ENCODE measurements at regions not wholly inside any gene's neighbourhood (a gene's known extent, or its start where the extent isn't known, plus 50 kb on each side); places are given as distances from the start of the nearest gene placed in this dataset.

DNA sequence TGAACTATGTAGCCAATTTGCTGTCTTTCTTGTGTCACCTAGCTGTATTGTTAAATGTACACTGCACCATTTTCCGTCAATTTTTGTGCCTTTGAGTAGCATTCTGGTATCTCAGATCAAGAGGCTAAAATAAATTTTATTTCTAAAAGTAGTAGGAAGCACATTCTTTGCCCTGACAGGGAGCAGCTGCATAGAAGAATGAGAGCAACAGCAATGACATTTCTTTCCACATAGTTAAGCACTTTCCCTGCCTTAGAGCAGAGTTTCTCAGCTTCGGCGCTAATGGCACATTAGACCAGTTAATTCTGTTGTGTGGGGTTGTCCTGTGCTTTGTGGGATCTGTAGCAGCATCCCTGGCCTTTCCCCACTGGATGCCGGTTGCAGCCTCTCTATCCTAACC lies 173.9 kb downstream of the CHIC2 start (continued):
- no peak for TF ChIP-seq ZNF416 (tag by site-specific recombination; IDR thresholded peaks at IDR 0.05)
- TF ChIP-seq, protein P1, sequence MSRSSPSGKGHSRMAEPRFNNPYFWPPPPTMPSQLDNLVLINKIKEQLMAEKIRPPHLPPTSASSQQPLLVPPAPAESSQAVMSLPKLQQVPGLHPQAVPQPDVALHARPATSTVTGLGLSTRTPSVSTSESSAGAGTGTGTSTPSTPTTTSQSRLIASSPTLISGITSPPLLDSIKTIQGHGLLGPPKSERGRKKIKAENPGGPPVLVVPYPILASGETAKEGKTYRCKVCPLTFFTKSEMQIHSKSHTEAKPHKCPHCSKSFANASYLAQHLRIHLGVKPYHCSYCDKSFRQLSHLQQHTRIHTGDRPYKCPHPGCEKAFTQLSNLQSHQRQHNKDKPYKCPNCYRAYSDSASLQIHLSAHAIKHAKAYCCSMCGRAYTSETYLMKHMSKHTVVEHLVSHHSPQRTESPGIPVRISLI (tag by site-specific recombination; IDR thresholded peaks at IDR 0.05), result no peak
- TF ChIP-seq, protein P2, sequence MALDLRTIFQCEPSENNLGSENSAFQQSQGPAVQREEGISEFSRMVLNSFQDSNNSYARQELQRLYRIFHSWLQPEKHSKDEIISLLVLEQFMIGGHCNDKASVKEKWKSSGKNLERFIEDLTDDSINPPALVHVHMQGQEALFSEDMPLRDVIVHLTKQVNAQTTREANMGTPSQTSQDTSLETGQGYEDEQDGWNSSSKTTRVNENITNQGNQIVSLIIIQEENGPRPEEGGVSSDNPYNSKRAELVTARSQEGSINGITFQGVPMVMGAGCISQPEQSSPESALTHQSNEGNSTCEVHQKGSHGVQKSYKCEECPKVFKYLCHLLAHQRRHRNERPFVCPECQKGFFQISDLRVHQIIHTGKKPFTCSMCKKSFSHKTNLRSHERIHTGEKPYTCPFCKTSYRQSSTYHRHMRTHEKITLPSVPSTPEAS (tag by site-specific recombination; IDR thresholded peaks at IDR 0.05), result no peak

DNA sequence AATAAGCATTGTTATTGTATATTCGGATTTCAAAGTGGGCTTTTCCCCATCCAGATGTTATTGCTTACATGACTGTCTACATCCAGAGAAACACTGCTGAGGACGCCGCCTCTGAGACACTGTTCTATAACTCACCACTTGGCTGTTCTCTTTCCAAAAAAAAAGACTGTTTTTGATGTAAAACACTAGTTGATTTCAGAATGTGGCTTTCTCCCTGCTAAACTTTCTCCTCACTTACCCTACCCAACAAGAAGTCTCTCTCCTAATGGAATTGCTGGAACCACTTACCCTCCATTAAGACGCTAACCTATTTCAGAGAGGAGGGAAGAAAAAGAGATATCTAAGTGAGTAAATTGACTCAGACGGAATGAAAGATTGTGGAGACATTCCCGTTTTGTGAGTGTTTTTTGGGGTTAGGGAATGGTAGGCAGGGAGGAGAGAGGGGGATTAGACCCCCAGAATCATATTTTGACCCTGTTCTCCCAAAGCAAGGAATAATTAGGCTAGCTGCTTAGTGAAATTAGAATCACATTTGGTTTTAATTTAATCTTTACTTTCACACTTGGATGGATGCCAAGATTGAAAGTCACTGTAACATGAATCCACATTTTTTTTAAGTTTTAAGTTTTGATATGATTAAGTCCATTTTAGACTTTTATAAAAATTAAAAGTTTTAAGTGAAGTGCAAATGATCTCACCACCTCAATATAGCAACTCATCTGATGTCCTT lies 174.9 kb downstream of the CHIC2 start:
- TF ChIP-seq TRIM28 (IDR thresholded peaks at IDR 0.05; ENCODE audit: borderline replicate concordance, low read length), result no peak
- 0 out of 2 replicates have a peak, but pooled peaks have one; percentile 6 for TF ChIP-seq PRDM1 (tag by site-specific recombination; IDR thresholded peaks at IDR 0.05)
- H3K9me3 ChIP-seq (ENCODE audit: control insufficient read depth, insufficient read depth, low read depth, low read length), result no peaks in the 10 kb centered on the region
- H3K4me3 ChIP-seq (ENCODE audit: low read depth, low read length), result no peak overlapping the region
- no peak overlapping the region for H3K27ac ChIP-seq (ENCODE audit: extremely low read depth, low read depth, low read length)
- ChIA-PET CTCF (no interaction called here), POLR2A (no interaction called here)
- H3K4me1 ChIP-seq (ENCODE audit: control insufficient read depth, insufficient read depth, low read length), result peaks cover 3% of the 10 kb centered on the region; the same call in 1 of the 2 replicates
- H3K36me3 ChIP-seq (ENCODE audit: control insufficient read depth in 2 of 2, insufficient read depth in 1 of 2, low read length in 2 of 2), result no peaks in the 10 kb centered on the region

DNA sequence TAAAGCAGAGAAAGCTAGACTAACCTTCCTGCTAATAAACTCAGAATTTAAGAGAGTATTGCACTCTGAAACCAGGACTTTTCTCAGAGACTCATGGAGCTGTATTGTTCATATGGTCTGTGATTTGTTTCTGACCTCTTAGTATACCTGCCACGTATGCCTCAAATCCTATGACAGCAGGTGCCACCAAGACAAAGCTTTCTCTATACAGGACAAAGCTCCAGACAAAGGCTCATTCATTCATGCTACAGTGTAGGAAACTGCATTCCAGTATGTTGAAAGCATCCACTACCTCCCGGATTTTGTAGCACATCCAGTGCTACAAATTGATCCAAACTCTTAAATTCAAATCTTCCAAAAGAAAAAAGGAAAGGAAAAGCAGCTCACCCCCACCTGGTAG lies 178.3 kb downstream of the CHIC2 start:
- Histone ChIP-seq H3K36me3 (ENCODE audit: control insufficient read depth in 2 of 2, insufficient read depth in 1 of 2, low read length in 2 of 2) (no peaks in the 10 kb centered on the region), H3K4me3 (ENCODE audit: low read depth, low read length) (no peak overlapping the region), H3K9me3 (ENCODE audit: control insufficient read depth, insufficient read depth, low read depth, low read length) (no peaks in the 10 kb centered on the region), H3K27ac (ENCODE audit: extremely low read depth, low read depth, low read length) (no peak overlapping the region), H3K4me1 (ENCODE audit: control insufficient read depth, insufficient read depth, low read length) (peaks cover 3% of the 10 kb centered on the region; the same call in 1 of the 2 replicates)
- POLR2A ChIA-PET, result no interaction called here
- TF ChIP-seq ZNF2 (tag by site-specific recombination; IDR thresholded peaks at IDR 0.05), result no peak
- TF ChIP-seq ZNF707 (tag by site-specific recombination; IDR thresholded peaks at IDR 0.05), result no peak
- TF ChIP-seq SETDB1 (IDR thresholded peaks at IDR 0.05; ENCODE audit: insufficient read length, low read length), result no peak
- no peak for TF ChIP-seq ZNF624 (tag by site-specific recombination; IDR thresholded peaks at IDR 0.05)
- TF ChIP-seq, protein P3, sequence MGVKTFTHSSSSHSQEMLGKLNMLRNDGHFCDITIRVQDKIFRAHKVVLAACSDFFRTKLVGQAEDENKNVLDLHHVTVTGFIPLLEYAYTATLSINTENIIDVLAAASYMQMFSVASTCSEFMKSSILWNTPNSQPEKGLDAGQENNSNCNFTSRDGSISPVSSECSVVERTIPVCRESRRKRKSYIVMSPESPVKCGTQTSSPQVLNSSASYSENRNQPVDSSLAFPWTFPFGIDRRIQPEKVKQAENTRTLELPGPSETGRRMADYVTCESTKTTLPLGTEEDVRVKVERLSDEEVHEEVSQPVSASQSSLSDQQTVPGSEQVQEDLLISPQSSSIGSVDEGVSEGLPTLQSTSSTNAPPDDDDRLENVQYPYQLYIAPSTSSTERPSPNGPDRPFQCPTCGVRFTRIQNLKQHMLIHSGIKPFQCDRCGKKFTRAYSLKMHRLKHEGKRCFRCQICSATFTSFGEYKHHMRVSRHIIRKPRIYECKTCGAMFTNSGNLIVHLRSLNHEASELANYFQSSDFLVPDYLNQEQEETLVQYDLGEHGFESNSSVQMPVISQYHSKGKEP (tag by site-specific recombination; IDR thresholded peaks at IDR 0.05), result no peak
- TF ChIP-seq ZNF324 (tag by site-specific recombination; IDR thresholded peaks at IDR 0.05), result no peak
- TF ChIP-seq, protein P4, sequence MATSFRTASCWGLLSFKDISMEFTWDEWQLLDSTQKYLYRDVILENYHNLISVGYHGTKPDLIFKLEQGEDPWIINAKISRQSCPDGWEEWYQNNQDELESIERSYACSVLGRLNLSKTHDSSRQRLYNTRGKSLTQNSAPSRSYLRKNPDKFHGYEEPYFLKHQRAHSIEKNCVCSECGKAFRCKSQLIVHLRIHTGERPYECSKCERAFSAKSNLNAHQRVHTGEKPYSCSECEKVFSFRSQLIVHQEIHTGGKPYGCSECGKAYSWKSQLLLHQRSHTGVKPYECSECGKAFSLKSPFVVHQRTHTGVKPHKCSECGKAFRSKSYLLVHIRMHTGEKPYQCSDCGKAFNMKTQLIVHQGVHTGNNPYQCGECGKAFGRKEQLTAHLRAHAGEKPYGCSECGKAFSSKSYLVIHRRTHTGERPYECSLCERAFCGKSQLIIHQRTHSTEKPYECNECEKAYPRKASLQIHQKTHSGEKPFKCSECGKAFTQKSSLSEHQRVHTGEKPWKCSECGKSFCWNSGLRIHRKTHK (tag by site-specific recombination; IDR thresholded peaks at IDR 0.05), result no peak
- TF ChIP-seq, protein P5, sequence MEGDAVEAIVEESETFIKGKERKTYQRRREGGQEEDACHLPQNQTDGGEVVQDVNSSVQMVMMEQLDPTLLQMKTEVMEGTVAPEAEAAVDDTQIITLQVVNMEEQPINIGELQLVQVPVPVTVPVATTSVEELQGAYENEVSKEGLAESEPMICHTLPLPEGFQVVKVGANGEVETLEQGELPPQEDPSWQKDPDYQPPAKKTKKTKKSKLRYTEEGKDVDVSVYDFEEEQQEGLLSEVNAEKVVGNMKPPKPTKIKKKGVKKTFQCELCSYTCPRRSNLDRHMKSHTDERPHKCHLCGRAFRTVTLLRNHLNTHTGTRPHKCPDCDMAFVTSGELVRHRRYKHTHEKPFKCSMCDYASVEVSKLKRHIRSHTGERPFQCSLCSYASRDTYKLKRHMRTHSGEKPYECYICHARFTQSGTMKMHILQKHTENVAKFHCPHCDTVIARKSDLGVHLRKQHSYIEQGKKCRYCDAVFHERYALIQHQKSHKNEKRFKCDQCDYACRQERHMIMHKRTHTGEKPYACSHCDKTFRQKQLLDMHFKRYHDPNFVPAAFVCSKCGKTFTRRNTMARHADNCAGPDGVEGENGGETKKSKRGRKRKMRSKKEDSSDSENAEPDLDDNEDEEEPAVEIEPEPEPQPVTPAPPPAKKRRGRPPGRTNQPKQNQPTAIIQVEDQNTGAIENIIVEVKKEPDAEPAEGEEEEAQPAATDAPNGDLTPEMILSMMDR (tag by site-specific recombination; IDR thresholded peaks at IDR 0.05), result no peak
- TF ChIP-seq, protein P6, sequence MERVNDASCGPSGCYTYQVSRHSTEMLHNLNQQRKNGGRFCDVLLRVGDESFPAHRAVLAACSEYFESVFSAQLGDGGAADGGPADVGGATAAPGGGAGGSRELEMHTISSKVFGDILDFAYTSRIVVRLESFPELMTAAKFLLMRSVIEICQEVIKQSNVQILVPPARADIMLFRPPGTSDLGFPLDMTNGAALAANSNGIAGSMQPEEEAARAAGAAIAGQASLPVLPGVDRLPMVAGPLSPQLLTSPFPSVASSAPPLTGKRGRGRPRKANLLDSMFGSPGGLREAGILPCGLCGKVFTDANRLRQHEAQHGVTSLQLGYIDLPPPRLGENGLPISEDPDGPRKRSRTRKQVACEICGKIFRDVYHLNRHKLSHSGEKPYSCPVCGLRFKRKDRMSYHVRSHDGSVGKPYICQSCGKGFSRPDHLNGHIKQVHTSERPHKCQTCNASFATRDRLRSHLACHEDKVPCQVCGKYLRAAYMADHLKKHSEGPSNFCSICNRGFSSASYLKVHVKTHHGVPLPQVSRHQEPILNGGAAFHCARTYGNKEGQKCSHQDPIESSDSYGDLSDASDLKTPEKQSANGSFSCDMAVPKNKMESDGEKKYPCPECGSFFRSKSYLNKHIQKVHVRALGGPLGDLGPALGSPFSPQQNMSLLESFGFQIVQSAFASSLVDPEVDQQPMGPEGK (tag by site-specific recombination; IDR thresholded peaks at IDR 0.05), result no peak
- no peak for TF ChIP-seq ZBTB21 (tag by site-specific recombination; IDR thresholded peaks at IDR 0.05)
- no peak for TF ChIP-seq ZNF571 (tag by site-specific recombination; IDR thresholded peaks at IDR 0.05)
- TF ChIP-seq ZNF10 (tag by site-specific recombination; IDR thresholded peaks at IDR 0.05), result no peak
- TF ChIP-seq ZNF211 (tag by site-specific recombination; IDR thresholded peaks at IDR 0.05; ENCODE audit: low read depth), result no peak
- no peak for TF ChIP-seq ZNF292 (tag by site-specific recombination; IDR thresholded peaks at IDR 0.05; ENCODE audit: borderline replicate concordance, low read depth)
- TF ChIP-seq ZNF24 (tag by site-specific recombination; IDR thresholded peaks at IDR 0.05), result no peak
- TF ChIP-seq ZNF660 (tag by site-specific recombination; IDR thresholded peaks at IDR 0.05), result no peak
- CTCF ChIA-PET, result interaction anchor here (0.7 kb wide), 1 partner anchor 14 kb away, joined by 3 read pairs; no protein-coding TSS in a partner anchor
